ENCODE measurements at regions not wholly inside any gene's neighbourhood (a gene's known extent, or its start where the extent isn't known, plus 50 kb on each side); places are given as distances from the start of the nearest gene placed in this dataset.
"Not testable (repeated sequence)": the region's sequence is repeated elsewhere in the genome, so short reads cannot be mapped to it uniquely, and the experiment has no call there.

DNA sequence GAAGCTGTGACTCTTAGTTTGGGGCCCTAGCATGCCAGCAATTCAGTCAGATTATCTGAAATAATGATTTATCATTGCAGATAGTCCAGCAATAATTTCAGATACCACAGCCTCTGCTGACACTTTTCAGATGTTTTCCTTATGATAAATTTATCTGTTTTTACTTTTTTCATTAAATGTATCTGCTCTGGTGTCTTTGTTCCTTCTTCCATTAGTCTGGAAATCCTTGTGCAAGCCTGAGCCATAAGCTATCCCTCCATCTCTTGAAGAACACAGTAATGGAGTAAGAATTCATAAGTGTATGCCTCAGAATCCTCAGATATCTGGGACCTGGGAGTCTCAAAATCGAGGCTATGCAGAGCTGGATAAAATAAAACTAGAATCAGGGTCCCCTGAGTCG lies 146.4 kb upstream of the KRR1 start:
- Histone ChIP-seq H3K27ac (no peak overlapping the region), H3K4me3 (no peak overlapping the region)
- DNase-seq (ENCODE audit: low spot score) = no peak
- no peak for TF ChIP-seq CTCF (IDR thresholded peaks at IDR 0.05)

DNA sequence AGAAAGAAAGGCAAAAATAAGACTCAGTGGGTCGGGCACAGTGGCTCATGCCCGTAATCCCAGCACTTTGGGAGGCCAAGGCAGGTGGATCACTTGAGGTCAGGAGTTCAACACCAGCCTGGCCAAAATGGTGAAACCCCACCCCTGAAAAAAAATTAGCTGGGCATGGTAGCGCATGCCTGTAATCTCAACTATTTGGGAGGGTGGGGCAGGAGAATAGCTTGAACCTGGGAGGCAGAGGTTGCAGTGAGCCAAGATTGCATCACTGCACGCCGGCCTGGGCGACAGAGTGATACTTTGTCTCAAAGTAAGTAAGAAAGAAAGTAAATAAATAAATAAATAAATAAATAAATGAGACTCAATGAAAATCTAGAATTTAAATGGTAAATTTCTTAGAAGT lies 145.9 kb upstream of the KRR1 start:
- DNase-seq (ENCODE audit: low spot score); H3K4me3 ChIP-seq; H3K27ac ChIP-seq: not testable (repeated sequence)

GRCh38 chr12:75656648-75657047 lies 145.2 kb upstream of the KRR1 start:
- no peak overlapping the region for H3K27ac ChIP-seq
- H3K4me3 ChIP-seq = no peak overlapping the region
- TF ChIP-seq CTCF (IDR thresholded peaks at IDR 0.05) = no peak
- no peak for DNase-seq (ENCODE audit: low spot score)

DNA sequence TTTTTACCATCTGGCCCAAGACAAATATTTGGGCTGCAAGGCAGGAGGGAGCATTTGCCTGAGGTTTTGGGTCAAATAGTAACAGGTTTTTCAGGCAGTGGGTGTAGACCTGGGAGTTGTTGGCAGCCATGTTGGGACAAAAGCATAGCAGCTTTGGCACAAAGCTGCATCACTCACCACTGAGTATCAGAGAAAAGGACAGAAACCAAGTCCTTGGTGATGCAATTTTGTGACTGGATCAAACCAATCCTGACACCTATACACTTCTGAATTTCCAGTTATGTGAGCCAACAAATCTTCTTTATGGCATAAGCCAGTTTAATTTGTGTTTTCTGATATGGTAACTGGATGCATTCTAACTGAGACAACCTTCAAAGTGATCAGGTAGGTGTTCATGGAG lies 144.8 kb upstream of the KRR1 start:
- Histone ChIP-seq H3K4me3 (no peak overlapping the region), H3K27ac (no peak overlapping the region)
- DNase-seq (ENCODE audit: low spot score) = no peak
- TF ChIP-seq CTCF (IDR thresholded peaks at IDR 0.05) = no peak

DNA sequence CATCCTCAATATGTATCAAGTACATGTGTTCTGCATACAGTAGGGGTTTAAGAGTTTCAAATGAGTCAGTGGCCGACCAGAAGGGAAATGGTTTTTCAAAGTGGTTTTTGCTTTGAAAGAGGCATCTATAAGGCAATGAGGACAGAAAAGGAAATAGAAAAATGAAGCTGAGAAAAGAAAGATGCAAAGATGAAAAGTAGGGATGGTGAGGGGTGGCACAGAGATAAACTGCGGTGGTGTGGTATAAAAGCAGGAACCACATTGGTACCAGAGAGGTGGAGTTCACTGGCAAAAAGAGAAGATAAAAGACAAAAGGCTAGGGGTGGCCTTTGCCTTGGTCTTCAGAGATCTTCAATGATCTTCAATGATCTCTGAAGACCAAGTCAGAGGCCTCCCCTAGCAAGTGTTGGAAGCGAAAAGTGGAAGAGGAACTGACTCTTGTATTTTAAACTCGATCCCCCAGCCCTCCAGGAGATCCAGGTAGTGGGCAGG lies 144.0 kb upstream of the KRR1 start:
- no peak for DNase-seq (ENCODE audit: low spot score)
- no peak overlapping the region for H3K27ac ChIP-seq
- no peak for TF ChIP-seq CTCF (IDR thresholded peaks at IDR 0.05)
- no peak overlapping the region for H3K4me3 ChIP-seq

DNA sequence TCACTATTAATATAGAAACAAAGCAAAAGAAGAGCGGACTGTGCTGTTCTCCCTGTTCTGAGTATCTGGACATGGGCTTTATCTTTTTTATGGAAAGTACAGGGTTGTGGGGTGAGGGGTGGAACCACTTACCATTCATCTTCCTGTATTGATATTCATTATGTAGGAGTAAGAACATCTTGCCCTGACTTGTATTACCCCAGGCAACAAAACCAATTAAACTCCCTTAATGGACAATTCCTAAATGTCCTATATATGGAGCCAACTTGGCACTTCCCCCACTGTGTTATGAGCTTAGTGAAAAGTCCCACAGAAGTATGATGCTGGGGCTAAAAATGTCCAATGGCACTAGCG lies 139.9 kb upstream of the KRR1 start:
- no peak overlapping the region for H3K27ac ChIP-seq
- TF ChIP-seq CTCF (IDR thresholded peaks at IDR 0.05) = no peak
- no peak for DNase-seq (ENCODE audit: low spot score)
- no peak overlapping the region for H3K4me3 ChIP-seq

GRCh38 chr12:75650595-75651341 lies 139.4 kb upstream of the KRR1 start:
- no peak for TF ChIP-seq CTCF (IDR thresholded peaks at IDR 0.05)
- no peak overlapping the region for H3K27ac ChIP-seq

More at GRCh38 chr12:75650595-75651341, 139.4 kb upstream of the KRR1 start:
- DNase-seq (ENCODE audit: low spot score) = no peak
- no peak overlapping the region for H3K4me3 ChIP-seq

Measured in coronary artery (tissue), 2 donors.